DMS 273 treated with DMSO at 0.1 percent for 48 hours (cell line): ENCODE measurements at regions not wholly inside any gene's neighbourhood (a gene's known extent, or its start where the extent isn't known, plus 50 kb on each side); places are given as distances from the start of the nearest gene placed in this dataset.

ENCODE experiments used
- DNase-seq: peaks from one replicate; lab custom pipeline; 2025; lab: John Stamatoyannopoulos, UW

DNA sequence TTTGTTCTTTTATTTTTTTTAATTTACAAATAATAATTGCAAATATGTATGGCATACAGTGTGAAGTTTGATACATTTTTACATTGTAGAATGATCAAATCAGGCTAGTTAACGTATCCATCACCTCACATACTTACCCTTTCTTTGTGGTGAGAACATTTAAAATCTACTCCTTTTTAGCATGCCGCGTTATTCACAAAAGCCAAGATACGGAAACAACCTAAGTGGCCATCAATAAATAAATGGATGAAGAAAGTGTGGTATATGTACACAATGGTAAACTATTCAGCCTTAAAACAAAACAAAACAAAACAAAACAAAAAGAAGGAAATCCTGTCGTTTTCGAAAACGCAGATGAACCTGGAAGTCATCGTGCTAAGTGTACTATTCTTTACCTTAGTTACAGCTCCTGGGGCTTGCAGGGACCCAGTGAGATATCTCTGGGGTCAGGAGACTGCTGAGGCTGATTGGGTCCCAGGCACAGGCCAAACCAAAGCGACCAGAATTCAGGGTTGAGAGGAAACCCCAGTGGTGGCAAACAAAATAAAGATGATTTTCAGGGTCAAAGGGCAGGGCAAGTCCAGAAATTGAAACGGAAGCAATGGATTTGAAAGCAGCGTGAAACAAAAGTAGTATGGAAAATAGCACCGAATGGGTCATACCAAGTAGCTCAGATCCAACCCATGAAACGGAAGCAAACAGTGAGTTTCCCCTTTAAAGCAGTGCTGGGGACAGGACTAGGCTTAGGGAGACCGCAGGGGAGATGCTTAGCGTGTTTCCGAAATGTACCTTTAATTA lies 188.2 kb downstream of the PLPP3 start:
- no peak for DNase-seq

DNA sequence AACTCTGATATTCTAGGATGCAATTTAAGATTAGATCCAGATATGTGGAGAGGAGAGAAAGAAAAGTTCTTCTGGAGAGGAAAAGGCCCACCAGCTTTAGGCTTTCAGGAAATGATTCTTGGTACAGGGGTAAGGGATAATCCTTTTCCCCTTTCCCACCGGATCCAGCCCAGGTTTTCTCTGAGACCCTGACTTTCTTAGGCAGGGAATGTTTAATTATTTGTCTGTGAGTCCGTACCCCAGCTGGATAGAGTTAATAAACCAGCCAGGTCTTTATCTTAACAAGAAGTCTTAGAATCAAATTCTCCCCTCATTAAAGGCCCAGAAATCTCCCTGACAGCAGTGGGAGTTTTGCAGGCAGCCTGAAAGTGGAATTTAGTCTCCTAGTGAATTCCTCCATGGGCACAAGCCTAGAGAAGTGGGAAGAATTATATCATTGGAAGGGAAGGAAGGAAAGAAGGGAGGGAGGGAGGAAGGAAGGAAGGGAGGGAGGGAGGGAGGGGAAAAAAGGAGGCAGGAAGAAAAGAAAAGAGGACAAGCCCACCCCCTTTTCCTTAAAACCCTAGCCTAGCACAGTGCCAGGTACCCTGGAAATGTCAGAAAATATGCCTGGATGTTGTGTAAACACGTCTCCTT lies 189.0 kb downstream of the PLPP3 start:
- DNase-seq = peak; percentile 18

GRCh38 chr1:56389813-56390212 lies 189.6 kb downstream of the PLPP3 start:
- no peak for DNase-seq

GRCh38 chr1:56387071-56387740 lies 192.2 kb downstream of the PLPP3 start:
- DNase-seq = no peak

GRCh38 chr1:56385314-56385713 lies 194.0 kb downstream of the PLPP3 start:
- DNase-seq = no peak

DNA sequence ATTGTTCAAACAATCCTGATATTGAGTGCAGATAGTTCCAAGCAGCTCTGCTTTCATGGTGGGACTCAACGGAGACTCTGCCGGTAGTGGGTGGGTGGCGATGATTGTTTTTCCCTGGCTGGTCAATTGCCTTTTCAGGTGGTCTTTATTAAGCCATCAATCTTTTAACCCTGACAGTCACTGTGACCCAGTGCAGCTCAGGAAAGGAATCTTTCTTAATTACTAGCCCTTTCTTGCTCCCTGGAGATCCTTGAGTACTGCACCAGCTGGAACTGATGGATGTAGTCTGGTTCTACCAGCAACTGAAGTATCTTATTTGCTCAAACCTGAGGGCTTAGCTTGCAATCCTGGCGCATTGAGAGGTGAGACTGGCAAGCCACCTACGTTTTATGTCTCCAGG lies 196.4 kb downstream of the PLPP3 start:
- no peak for DNase-seq

DNA sequence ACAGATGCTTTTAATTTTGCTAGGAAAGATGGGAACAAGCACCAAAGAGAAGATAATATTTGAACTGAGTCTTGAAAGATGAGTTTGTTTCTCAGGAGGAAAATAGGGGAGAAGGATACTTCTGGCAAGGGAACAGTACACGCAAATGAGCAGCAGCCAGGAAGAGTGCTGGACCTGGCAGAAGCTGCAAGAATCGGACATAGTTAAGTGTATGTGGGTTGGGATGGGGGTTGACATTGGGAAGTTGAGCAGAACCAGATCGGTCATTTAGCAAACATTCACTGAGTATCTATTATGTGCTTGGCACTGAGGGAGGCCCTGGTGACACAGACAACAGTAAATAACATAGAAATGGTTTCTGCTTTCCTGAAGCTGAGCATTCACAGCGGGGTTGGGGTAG lies 198.8 kb downstream of the PLPP3 start:
- no peak for DNase-seq

- DNase-seq = no peak
These were observed 200.9 kb downstream of the PLPP3 start for GRCh38 chr1:56378341-56379070.

GRCh38 chr1:56377431-56377830 lies 201.9 kb downstream of the PLPP3 start:
- DNase-seq = no peak

- no peak for DNase-seq
These were observed 203.0 kb downstream of the PLPP3 start for GRCh38 chr1:56376188-56376984.

- no peak for DNase-seq
These were observed 204.0 kb downstream of the PLPP3 start for GRCh38 chr1:56375326-56375804.

DNA sequence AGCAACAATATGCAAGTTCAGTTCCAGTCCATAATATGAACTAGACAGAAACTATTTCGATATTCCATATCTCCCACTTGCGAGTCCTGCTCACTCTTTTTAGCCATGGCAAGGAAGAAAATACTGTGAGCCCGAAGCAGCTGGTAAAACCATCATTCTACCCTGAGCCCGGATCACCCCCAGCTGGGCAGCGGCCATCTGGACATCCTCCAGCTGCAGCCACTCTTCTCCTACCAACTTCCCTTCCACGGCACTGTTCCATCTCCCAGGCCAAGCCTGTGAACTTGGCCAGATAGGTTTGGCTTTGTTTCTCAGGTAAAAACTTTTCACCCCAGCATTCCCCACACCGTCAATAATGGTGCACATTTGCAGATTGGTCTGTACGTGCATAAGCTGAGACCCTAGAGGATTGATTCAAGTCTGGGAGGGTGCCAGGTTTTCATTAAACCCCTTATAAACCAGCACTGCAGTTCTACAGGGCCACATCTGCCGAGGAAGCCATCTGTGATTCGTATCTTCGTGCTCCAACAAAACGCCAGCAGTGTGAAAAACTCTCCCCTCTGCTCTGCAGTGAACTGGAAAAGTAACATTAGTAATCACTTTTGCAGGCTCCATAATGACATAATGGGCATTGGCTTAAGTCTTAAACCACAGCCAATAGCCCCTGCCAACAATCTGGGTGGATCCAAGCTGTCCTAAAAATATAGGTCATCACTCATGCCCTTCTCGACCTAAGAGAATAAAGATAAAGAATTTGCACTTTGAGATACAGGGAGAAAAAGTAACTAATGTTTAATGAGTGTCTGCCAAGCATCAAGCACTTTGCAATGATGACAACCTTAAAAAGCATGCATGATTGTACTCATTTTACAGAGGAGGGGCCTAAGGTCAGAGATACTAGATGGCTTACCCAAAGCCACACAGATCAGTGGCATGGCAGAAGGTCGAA lies 205.1 kb downstream of the PLPP3 start:
- DNase-seq = peak; percentile 95

GRCh38 chr1:56370513-56370912 lies 208.8 kb downstream of the PLPP3 start:
- no peak for DNase-seq

DNA sequence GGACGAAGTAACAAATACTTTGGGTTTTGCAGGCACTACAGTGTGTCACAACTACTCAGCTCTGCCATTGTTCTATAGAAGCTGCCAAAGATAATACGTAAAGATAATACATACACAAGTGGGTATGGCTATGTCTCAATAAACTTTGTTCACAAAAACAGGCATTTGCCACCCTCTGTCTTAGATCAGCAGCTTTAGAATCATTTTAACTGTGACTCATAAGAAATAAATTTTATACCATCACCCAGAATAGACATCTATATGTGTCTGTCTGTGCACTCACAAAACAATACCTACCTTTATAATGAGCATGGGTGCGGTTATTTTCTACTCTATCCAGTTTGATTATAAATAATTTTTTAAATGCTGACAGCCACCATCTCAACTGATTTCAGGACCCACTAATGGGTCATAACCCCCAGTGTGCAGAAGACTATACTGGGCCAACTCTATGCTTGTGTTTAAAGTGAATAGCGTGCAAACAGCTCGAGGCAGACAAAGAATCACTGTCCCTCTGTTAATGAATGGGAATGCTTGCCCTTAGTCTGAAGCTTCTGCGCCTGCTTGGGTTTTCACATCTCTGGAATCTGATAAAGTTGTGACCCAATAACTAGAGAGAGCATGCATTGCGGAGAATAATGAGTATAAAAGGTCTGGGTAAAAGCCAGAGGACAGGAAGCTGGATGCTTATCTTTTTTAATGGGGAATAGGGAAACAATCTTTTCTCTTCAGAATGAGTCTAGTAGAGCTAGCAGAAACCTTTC lies 216.2 kb downstream of the PLPP3 start:
- no peak for DNase-seq

DNA sequence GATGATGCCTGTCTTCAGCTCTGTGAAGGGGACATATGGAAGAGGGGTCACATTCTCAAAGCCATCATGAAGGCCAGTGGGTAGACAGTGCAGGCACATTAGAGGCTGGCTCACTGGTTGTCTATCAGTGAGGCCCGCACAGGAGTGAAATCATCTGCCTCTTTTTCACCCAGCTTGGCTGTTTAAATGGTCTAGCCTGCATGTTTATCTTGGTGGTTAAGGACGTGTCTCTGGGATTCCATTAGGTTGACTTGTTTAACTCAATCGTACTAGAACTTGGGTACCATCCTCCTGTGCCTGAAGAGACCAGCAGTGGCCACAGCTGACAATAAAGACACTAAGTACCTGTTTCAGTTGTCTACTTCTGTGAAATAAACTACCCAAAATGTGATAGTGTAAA lies 219.3 kb downstream of the PLPP3 start:
- no peak for DNase-seq

DNA sequence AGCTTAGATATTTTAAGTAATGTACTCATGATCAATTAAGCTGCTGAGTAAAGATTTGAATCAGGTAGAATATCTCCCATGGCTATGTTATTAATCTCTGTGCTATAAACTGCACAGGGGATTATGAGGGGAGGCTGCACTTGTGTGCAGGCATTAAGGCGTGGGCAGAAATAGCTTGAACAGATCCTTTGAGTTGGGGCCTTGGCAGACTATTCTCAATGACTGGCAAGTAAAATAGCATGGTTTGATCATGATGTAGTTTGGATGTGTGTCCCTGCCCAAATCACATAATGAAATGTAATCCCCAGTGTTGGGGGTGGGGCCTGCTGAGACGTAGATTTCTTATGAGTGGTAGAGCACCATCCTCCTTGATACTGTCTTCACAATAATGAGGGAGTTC lies 220.3 kb downstream of the PLPP3 start:
- DNase-seq = no peak

- no peak for DNase-seq
These were observed 221.3 kb downstream of the PLPP3 start for GRCh38 chr1:56357927-56358690.

DNA sequence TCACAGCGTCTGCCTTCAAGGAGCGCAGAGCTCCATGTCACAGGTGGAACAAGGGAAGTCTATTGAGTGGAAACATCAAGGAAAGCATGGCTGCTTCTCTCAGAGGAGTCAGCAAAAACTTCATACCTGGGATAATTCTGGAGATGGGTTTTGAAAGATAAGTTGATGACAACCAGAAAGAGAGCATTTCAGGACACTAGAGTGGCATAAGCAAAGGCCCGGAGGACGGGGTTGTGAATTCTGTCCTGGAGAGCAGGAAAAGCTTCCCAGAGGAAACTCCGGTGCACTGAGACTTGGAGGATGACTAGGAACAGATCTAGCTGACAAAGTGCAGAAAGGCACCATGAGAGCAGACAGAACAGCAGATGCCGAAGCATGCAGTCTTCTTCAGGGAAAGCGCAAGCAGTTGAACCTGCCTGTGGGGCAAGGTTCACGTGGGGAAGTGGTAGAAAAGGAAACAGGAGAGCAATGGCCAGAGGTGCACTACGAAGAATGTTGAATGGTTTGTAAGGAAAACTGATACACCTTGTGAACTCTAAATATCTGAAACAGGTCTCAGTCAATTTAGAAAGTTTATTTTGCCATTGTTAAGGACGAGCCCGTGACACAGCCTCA lies 222.9 kb downstream of the PLPP3 start:
- no peak for DNase-seq
